Adipose tissue (tissue), 3 donors: ENCODE measurements at regions not wholly inside any gene's neighbourhood (a gene's known extent, or its start where the extent isn't known, plus 50 kb on each side); places are given as distances from the start of the nearest gene placed in this dataset.

ENCODE experiments used
- H3K27ac ChIP-seq: one replicate; pipeline ENCODE4 v1.5.1; 2013; ENCODE audit warnings: low read depth, low read length
- WGBS, 3 donors: extraction: QIAGEN DNeasy Blood & Tissue Kit; methylation state at CpG; one replicate each; pipeline ENCODE4 v1.1.7; 2013; 5-methylcytosine and 5-hydroxymethylcytosine counted together
- donor health status: healthy with polysubstance abuse.
- donor health status: Bipolar disorder and iron deficiency.
- donor health status: healthy.

DNA sequence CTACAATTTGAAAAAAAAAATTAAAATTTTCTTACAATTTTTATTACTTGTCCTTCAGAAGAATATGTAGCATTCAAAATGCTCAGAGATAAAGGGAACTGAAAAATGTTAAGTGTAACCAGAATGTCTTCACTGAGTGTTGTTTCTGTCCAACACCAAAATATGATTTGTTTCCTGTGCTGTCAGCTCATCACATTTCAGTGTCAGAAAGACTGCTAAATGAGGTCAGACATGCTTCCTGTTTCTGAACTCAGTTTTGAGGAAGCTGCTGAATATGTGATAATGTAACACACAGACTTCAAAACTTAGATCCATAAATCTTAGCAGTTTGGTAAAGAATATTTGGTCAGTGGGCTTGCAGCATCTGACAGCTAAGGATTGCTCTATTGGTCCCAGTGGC is 1849.7 kb downstream of the PCDH7 start:
- H3K27ac ChIP-seq: no peak overlapping the region

DNA sequence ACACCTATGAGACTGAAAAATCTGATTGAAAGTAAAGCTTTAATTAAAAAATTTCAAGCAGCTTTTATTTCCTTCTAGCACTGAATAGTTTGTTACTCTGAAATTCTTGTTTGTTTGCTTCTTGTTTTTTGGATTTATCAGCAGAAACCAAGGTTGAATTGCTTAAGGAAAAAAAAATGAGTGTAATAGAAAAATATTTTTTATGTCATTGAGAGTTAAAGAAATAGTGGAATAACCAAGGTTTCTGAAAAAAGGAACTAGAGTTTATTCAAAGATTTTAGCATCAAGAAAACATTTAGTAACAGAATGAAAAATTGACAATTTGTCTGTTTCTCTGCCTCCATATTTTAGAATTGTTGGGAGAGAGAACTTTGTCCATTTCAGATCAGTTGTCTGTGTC is 1852.2 kb downstream of the PCDH7 start:
- no peak overlapping the region for H3K27ac ChIP-seq

DNA sequence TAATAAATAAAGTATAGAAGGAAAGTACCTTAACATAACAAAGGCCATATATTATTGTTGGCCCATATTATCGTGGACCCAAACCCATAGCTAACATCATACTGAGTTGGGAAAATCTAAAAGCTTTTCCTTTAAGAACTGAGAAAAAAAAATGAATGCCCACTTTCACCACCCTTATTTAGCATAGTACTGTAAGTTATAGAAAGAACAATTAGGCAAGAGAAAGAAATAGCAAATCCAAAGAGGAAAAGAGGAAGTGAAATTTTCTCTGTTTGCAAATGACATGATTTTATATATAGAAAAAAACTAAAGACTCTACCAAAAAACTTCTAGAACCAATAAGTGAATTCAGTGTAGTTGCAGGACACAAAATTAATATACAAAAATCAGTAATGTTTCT is 1854.6 kb downstream of the PCDH7 start:
- H3K27ac ChIP-seq: no peak overlapping the region
- WGBS, 3 donors: 73 to 92% (median 87%) methylated on average over 1 of the region's 1 CpG

DNA sequence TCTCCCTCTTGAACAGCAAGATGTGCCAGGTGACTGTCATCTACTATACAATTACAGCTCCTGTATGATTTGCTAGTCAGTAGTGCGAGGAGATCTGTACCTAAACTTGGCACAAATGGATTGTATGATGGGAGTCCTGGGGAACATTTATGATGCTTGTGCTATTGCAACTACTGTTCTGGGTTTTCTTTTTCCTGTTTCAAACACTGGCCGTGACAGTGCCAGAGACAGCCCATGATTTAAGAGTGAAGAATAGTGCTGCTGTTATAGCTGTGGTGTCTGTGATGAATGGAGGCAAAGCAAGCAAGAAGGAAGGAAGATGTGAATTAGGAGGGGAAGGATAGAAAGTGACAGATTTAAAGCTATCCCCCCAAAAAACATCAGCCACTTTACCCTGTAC is 1868.9 kb downstream of the PCDH7 start:
- WGBS, 3 donors: 22 to 53% (median 38%) methylated on average over 2 of the region's 2 CpGs
- H3K27ac ChIP-seq: no peak overlapping the region

DNA sequence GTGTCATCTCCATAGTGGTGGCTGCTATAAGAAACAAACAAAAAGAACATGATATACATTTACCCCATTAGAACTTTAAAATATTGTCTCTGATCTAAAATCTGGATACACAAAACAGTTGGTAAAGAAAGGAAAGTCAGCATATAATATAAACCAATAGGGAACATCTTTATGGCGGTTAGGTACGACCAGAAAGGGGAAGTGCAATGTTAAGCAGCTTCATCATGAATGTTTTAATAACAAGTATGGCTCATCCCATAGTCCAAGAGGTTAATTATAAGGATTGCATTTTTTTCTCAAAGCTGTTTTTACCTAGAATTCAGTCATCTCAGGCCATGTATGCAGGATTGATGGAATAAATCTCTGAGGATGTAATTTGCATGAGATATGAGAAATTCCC is 1869.7 kb downstream of the PCDH7 start:
- 54 to 64% (median 61%) methylated on average over 2 of the region's 2 CpGs for WGBS, 3 donors
- no peak overlapping the region for H3K27ac ChIP-seq

DNA sequence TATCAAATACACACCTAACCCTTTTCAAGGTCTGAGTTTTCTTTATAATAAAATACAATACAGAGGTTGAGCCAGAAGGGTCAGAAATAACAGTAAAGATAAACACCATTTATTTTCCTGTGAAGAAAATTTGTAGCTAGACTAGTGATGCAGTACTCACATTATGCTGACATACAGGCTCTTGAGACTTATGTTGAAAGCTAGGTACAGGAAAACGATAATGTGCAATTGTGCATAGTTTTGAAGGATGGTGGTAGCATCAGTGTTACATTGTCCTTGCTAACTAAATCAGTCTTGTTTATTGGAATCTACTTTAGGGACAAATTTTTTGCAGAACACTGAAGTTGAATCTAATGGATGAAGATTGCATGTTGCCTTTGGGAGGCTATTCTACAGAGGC is 1877.2 kb downstream of the PCDH7 start:
- 68 to 78% (median 76%) methylated on average over 1 of the region's 1 CpG for WGBS, 3 donors
- H3K27ac ChIP-seq: no peak overlapping the region

DNA sequence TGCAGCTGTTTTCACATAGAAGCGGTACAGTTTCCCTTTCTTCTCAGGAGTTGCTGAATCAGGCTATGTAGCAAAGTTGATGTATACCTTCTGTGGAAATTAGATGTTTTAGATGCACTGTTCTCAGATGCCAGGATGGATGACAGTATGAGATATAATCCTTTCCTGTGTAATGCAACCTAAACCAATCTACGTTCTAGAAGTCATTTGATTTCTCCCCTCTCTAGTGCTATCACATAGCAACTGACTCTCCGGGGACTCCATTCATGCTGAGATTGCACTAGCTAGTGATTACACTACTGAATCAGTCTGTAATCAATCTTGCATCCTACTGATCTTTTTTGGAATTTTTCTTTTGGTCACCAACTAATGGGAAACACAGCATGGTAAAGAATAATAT is 1881.7 kb downstream of the PCDH7 start:
- WGBS, 3 donors: 63 to 64% (median 63%) methylated on average over 3 of the region's 3 CpGs
- no peak overlapping the region for H3K27ac ChIP-seq

DNA sequence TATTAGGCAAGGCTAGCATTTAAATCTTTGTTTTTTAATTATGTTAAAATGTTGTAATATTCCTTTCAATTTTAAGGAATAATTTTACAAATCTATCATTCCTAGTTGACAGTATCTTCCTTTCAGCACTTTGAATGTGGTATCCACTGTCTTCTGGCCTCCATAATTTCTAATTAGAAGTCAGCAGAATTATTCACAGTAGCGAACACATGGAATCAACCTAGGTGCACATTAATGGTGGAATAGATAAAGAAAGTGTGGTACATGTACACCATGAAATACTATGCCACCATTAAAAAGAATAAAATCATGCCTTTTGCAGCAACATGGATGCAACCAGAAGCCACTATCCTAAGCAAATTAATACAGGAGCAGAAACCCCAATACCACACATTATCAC is 1887.8 kb downstream of the PCDH7 start:
- WGBS, 3 donors: 40 to 90% (median 88%) methylated on average over 1 of the region's 1 CpG
- H3K27ac ChIP-seq: no peak overlapping the region

DNA sequence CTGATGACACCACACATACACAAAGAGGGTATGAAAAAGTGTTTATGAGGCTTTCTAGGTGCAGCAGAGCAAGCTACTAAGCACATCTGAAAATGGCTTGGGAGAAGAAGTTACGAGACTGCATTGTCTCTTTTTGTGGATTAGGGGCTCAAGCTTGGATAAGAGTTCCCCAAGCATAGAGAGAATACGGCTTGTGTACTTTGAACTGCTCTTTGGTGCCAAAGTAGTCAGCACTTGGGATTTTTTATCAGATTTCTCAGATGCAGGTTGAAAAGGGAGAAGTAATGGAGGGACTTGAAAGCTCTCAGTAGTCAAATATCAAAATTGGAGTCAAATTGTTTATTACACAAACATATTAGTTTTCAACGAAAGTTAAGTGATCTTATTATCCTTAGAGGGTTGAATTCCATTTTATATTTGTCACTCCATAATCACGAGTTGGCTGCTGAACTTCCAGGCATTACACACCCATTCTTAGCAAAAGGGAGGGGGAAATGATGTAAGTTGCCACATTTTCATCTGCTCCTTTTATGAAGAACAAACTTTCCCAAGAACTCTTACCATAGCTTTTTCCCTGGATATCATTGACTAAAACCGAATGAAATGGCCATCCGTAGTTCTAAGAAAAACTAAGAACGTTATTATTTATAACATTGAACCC is 1904.9 kb downstream of the PCDH7 start:
- WGBS, 3 donors: 60 to 63% (median 60%) methylated on average over 7 of the region's 7 CpGs
- H3K27ac ChIP-seq: no peak overlapping the region

DNA sequence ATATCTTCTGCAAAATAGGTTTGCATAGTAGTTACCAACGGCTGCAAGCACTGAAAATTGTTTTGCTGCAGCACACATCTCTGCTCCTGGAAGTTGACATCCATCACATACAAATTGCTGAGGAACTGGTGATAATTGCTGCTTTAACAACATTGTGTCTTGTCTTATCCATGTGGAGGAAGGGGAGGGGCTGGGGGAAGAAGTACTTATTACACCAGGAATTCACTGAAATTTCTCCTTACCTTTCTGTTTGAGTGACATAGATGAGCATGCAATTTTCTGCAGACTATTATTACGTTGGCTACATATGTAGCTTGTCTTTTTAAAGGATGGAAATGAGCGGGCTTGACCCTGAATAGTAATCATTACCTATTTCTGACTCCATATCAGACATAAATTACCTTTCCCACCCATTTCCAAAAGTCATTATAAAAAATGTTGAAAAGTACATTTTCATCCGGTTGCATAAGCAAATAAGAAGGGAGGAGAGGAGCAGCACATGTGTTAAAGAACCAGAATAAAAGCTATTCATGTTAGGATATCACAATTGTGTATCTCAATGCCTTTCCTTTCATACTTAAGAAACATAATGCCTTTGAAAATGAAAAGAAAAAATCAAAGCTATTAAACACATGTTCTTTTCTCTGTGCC is 1905.6 kb downstream of the PCDH7 start:
- H3K27ac ChIP-seq: no peak overlapping the region
- WGBS, 3 donors: 58 to 68% (median 60%) methylated on average over 4 of the region's 4 CpGs

DNA sequence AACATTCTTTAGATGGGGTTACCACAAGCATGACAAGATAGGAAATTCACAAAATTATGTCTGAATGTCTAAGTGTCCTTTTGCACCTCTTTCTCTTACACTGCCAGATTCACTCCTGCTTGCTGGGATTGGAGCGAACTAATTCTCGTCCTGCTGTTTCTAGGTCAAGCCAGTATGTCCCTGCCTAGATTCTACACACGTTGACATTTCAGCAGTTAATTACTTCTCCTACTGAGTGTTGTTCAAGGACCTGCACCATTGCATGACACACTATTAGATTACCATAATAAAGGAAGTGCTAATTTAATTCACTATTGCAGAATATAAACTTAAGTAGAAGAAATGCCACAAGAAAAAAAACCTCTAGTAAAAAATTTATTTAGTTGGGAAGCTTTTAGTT is 1911.7 kb downstream of the PCDH7 start:
- whole genome bisulfite sequencing, 3 donors: 70 to 76% (median 70%) methylated on average over 3 of the region's 3 CpGs
- no peak overlapping the region for H3K27ac ChIP-seq

DNA sequence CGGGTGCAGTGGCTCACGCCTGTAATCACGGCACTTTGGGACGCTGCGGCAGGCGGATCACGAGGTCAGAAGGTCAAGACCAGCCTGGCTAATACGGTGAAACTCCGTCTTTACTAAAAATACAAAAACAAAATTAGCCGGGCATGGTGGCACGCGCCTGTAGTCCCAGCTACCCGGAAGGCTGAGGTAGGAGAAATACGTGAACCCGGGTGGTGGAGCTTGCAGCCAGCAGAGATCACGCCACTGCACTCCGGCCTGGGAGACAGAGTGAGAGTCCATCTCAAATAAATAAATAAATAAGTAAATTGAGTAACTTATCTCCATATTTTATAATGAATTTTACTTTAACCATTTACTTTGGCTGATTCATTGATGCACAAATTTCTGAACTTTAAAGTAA is 1913.3 kb downstream of the PCDH7 start:
- no peak overlapping the region for H3K27ac ChIP-seq
- 90 to 95% (median 95%) methylated on average over 17 of the region's 17 CpGs for WGBS, 3 donors

DNA sequence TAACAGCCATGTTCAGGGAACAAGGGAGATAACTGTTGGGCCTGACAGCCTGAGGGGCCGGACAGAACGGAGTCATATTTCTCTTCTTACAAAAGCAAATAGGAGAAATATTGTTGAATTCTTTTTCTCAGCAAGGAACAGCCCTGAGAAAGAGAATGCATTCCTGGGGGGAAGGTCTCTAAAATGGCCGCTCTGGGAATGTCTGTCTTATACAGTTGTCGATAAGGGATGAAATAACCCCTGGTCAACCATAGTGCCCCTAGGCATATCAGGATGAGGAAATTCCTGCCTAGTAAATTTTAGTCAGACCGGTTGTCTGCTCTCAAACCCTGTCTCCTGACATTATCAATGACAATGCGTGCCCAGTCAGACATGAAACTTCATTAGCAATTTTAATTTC is 1925.5 kb downstream of the PCDH7 start:
- no peak overlapping the region for H3K27ac ChIP-seq
- WGBS, 3 donors: 92 to 95% (median 93%) methylated on average over 6 of the region's 6 CpGs

DNA sequence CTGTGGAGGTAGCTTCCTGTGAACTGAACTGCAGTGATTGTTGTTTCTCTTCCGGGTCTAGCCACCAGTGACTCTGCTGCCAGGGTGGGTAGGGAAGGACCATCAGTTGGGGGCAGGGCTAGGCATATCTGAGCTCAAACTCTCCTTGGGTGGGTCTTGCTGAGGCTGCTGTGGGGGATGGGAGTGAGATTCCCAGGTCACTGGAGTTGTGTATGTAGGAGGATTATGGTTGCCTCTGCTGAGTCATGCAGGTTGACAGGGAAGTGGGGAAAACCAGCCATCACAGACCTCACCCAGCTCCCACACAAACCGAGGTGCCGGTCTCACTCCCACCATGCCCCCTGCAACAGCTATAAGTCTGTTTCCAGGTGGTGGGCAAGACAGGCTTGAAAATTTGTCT is 1937.8 kb downstream of the PCDH7 start:
- H3K27ac ChIP-seq: no peak overlapping the region
- 74 to 86% (median 79%) methylated on average over 3 of the region's 3 CpGs for WGBS, 3 donors

DNA sequence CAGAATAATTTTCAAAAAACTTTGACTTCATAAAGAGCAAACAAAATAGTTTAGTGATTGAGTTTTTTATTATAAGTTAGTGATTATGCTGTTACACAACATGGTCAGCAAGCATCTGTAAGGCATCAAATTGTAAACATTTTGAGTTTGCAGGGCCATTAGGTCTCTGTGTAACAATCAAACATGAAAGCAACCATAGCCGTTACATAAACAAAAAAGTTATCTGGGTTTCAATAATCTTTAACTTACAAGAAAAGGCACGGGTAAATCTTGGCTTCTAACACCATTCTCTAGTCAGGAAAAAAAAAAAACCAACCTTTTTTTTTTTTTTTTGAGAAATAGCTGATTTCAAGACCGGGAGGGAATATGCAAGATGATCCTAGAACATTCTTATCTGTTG is 1941.1 kb downstream of the PCDH7 start:
- whole genome bisulfite sequencing, 3 donors: 19 to 49% (median 44%) methylated on average over 3 of the region's 3 CpGs
- no peak overlapping the region for H3K27ac ChIP-seq

DNA sequence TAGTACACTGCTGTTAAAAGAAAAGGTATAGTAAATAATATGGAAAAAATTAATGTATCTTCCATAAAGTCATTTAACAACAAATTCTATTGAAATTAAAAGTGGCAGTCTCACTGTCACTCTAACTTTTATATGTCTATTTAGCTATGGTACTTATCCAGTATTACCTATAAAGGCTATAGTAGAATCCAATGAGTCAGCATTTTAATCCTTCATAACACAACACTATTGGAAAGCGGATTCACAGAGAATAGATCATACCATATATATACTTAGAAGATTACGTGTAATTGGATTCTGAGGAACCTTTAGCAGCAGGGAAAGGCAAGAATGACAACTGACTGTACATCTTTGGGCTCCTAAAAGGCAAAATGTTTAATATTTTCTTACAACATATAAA is 1942.6 kb downstream of the PCDH7 start:
- WGBS, 3 donors: 76 to 87% (median 81%) methylated on average over 2 of the region's 2 CpGs
- no peak overlapping the region for H3K27ac ChIP-seq

DNA sequence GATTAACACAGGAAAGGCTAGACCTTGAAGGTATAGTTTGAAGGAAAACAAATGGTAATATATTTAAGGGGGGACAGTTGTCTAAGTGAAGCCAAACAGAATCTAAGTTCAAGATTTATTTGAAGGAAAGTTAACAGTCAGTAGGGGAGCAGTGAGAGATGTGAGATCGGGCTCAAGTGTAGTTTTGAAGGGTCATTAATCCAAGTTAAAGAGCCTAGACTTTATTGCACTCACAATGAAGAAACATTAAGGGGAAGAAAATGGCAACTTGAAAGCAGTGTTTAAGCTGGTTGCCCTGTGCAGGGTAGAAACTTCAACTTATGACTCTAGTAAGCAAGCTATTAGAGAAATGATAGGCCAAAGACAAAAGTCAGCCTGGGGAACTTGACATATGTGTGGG is 1952.2 kb downstream of the PCDH7 start:
- H3K27ac ChIP-seq: no peak overlapping the region
- 59 to 70% (median 68%) methylated on average over 1 of the region's 1 CpG for WGBS, 3 donors

DNA sequence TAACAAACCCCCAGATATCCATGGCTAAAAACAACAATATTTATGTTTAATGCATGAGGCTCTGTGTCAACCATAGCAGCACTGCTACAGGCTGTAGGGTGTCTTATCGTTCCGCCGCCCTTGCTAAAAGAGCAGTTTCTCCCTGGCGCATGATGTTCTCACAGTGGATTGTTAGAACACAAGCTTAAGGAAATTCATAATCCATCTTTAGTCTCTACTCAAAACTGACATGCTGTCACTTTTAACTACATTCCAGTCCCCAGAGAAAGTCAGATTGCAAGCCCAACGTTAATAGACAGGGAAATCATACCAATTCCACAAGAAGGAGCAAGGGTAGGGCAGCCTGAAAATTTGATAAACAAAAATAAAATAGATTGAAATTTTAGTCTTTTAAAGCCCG is 1960.8 kb downstream of the PCDH7 start:
- WGBS, 3 donors: 75 to 86% (median 76%) methylated on average over 6 of the region's 6 CpGs
- no peak overlapping the region for H3K27ac ChIP-seq

DNA sequence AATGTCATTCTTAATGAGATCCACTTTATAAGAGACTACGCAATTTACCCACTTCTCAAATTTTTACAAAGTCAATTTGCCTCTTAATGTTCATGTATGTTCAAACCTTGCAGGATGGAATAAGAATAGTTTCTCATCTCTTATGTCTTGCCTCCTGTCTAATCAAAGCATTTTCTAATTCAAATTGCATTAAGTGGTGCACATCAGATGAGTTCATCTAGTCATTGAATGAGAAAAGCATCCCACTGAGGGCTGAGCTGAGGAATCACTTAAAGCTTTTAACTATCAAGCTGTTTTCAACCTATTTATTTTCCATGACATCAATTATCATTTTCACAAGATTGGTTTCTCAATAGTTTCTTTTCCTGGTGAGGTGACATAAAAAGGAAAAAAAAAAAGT is 1964.0 kb downstream of the PCDH7 start:
- WGBS, 3 donors: 90 to 95% (median 91%) methylated on average over 1 of the region's 1 CpG
- no peak overlapping the region for H3K27ac ChIP-seq

DNA sequence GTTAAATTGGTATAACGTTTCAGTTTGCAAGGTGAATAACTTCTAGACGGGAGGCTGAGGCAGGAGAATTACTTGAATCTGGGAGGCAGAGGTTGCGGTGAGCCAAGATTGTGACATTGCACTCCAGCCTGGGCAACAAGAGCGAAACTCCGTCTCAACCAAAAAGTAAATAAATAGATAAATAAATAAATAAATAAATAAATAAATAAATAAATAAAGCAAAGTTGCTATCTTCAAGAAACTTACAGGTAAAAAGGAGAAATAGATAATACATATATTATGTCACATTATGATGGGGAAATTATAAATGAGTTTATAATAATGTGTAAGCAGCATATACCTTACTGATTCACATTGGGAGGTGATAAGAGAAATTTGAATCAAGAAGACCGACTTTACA is 1966.0 kb downstream of the PCDH7 start:
- WGBS, 3 donors: 89 to 96% (median 91%) methylated on average over 6 of the region's 6 CpGs
- no peak overlapping the region for H3K27ac ChIP-seq

DNA sequence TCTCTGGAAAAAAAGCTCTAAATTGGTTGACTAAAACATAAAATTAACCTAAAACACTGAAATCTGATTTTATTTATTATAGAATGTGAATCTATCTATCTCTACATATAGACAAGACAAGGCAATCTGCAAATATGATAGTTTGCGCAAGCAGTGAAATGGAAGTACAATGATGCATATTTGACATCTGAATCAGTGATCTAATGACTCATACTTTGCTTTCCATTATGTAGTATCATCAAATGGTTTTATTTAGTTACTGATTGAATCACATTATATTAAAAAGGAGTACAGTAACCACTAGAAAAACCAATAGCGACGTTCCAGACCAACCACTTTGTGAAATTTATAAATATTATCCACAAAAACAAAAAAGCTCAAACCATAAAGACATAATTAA is 1969.3 kb downstream of the PCDH7 start:
- WGBS, 3 donors: 91 to 95% (median 93%) methylated on average over 3 of the region's 3 CpGs
- no peak overlapping the region for H3K27ac ChIP-seq
